ENCODE measurements at regions not wholly inside any gene's neighbourhood (a gene's known extent, or its start where the extent isn't known, plus 50 kb on each side); places are given as distances from the start of the nearest gene placed in this dataset.
"Not testable (repeated sequence)": the region's sequence is repeated elsewhere in the genome, so short reads cannot be mapped to it uniquely, and the experiment has no call there.

GRCh38 chr5:124139477-124139876 lies 607.0 kb downstream of the ZNF608 start:
- no peak for DNase-seq

- no peak for DNase-seq
Measured at GRCh38 chr5:124136609-124137008, 609.8 kb downstream of the ZNF608 start.

GRCh38 chr5:124134941-124135340 lies 611.5 kb downstream of the ZNF608 start:
- DNase-seq = no peak

GRCh38 chr5:124133406-124133805 lies 613.0 kb downstream of the ZNF608 start:
- no peak for DNase-seq

- no peak for DNase-seq
Measured at GRCh38 chr5:124132843-124133242, 613.6 kb downstream of the ZNF608 start.

GRCh38 chr5:124131466-124131865 lies 615.0 kb downstream of the ZNF608 start:
- DNase-seq = no peak

GRCh38 chr5:124130816-124131215 lies 615.6 kb downstream of the ZNF608 start:
- no peak for DNase-seq

GRCh38 chr5:124128867-124129266 lies 616.9 kb downstream of the CSNK1G3 start:
- no peak for DNase-seq

- DNase-seq = no peak
Measured at GRCh38 chr5:124126504-124127217, 614.7 kb downstream of the CSNK1G3 start.

- no peak for DNase-seq
Measured at GRCh38 chr5:124124711-124125229, 612.8 kb downstream of the CSNK1G3 start.

GRCh38 chr5:124121198-124121597 lies 609.2 kb downstream of the CSNK1G3 start:
- DNase-seq = no peak

GRCh38 chr5:124114911-124115310 lies 602.9 kb downstream of the CSNK1G3 start:
- DNase-seq = no peak

GRCh38 chr5:124111886-124112285 lies 599.9 kb downstream of the CSNK1G3 start:
- no peak for DNase-seq

GRCh38 chr5:124110942-124111341 lies 599.0 kb downstream of the CSNK1G3 start:
- no peak for DNase-seq

- no peak for DNase-seq
Measured at GRCh38 chr5:124105326-124105725, 593.3 kb downstream of the CSNK1G3 start.

GRCh38 chr5:124104821-124105220 lies 592.8 kb downstream of the CSNK1G3 start:
- DNase-seq = no peak

GRCh38 chr5:124104344-124104743 lies 592.4 kb downstream of the CSNK1G3 start:
- DNase-seq = no peak

- DNase-seq = no peak
Measured at GRCh38 chr5:124103671-124104070, 591.7 kb downstream of the CSNK1G3 start.

- not testable (repeated sequence) for DNase-seq
Measured at GRCh38 chr5:124103056-124103455, 591.1 kb downstream of the CSNK1G3 start.

- no peak for DNase-seq
Measured at GRCh38 chr5:124102486-124102885, 590.5 kb downstream of the CSNK1G3 start.

- no peak for DNase-seq
Measured at GRCh38 chr5:124093658-124094057, 581.7 kb downstream of the CSNK1G3 start.

- no peak for DNase-seq
Measured at GRCh38 chr5:124090115-124090514, 578.1 kb downstream of the CSNK1G3 start.

- no peak for DNase-seq
Measured at GRCh38 chr5:124089578-124089977, 577.6 kb downstream of the CSNK1G3 start.

- no peak for DNase-seq
Measured at GRCh38 chr5:124088289-124089032, 576.5 kb downstream of the CSNK1G3 start.

Data from CD4-positive, alpha-beta T cell treated with Interferon gamma for 1 hour (primary cell).